DND-41 (cell line): ENCODE measurements at regions not wholly inside any gene's neighbourhood (a gene's known extent, or its start where the extent isn't known, plus 50 kb on each side); places are given as distances from the start of the nearest gene placed in this dataset.

Source experiments
- CTCF ChIP-seq: IDR thresholded peaks from 2 replicates; pipeline ENCODE4 v1.5.1; 2012; ENCODE audit warnings: borderline replicate concordance, low read length, moderate library complexity, mild to moderate bottlenecking; ENCODE audit not compliant: poor library complexity, severe bottlenecking; ENCODE audit errors: extremely low read depth
- EZH2 ChIP-seq: IDR thresholded peaks from 3 replicates; pipeline ENCODE4 v1.6.1; 2012; ENCODE audit warnings: borderline replicate concordance, low read depth, mild to moderate bottlenecking, moderate library complexity, low read length, inconsistent platforms; ENCODE audit not compliant: severe bottlenecking

- TF ChIP-seq CTCF: no peak
- no peak for TF ChIP-seq EZH2
Measured at GRCh38 chr18:43932140-43932539, 654.9 kb upstream of the SYT4 start.
